Fibroblast of upper back skin (primary cell): ENCODE measurements at regions not wholly inside any gene's neighbourhood (a gene's known extent, or its start where the extent isn't known, plus 50 kb on each side); places are given as distances from the start of the nearest gene placed in this dataset.
"Not testable (repeated sequence)": the region's sequence is repeated elsewhere in the genome, so short reads cannot be mapped to it uniquely, and the experiment has no call there.

Experiments used
- DNase-seq: peaks from one replicate; pipeline ENCODE4 v3.0.0-alpha.2; 2013

DNA sequence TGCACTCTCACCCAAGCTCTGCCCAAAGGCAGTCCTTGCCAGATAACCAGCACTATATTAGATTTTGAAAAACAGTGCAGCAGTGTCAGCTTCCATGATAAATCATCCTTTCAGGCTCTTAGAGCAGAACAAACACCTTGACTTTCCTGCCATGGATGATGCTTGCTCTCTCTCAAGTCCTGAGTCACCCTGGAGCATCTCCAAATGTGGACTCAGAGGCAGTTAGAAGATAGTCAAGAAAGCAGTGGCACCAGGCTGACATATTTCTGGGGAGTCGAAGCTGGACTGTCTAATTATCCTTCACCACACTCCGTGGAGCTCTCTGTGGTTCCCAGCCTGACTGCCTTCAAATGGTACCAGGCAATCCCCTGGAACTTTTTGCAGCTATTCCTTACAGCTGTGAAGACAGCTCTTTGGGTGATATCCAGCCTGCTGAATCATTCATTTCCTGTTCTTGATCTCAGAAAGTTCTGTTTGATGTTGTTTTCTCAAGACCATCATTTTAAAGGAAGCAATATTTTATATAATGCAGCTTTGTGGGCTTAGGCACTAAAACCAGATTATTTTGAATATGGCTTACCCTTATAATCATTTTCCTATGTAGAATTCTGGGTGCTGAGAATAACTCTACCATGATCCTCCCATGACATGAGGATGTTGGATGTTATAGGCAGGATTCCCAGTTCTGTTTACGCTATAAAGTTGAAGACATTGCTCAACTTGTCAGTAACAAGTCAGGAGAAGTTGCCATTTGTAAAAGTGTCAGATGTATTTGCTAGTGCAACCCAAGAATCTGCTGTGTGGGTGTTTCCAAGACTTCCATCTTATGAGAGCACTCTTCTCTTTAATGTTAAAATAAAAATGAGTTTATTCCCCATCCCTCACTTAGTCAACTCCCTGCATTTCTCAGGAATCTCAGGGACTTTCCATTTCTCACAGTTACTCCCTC lies 233.8 kb downstream of the C7orf25 start:
- DNase-seq: peak; percentile 99

DNA sequence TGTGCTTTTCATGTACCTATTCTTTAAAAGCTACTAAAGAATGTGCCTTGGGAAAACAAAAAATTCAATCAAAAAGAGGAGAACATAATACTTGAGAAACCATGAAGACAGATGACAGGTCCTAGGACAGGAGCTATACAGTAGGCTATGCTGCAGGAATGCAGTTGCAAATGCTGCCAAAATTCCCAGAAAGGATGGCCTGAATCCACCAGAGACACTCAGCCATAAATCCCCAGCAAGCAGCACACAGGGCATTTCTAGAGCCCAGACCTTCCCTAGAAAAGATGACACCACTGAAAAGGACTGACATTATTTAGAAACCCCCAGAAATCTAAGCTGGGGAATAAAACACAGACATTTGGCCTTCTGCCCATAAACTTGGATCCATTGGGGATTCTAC lies 237.3 kb downstream of the C7orf25 start:
- peak; percentile 52 for DNase-seq

DNA sequence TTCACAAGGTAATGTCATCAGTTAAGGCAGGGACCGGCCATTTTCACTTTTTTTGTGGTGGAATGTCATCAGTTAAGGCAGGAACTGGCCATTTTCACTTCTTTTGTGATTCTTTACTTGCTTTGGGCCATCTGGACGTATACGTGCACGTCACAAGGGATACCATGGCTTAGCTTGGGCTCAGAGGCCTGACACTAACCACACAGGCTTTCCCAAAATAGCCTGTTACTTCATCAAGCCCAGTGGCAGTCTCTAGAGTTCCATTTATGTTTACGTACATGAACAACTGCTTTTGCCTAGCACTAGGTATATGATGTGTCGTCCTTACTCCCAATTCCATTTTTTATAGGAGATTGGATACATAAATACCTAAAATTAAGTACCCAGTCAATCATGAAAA lies 237.9 kb downstream of the C7orf25 start:
- no peak for DNase-seq

DNA sequence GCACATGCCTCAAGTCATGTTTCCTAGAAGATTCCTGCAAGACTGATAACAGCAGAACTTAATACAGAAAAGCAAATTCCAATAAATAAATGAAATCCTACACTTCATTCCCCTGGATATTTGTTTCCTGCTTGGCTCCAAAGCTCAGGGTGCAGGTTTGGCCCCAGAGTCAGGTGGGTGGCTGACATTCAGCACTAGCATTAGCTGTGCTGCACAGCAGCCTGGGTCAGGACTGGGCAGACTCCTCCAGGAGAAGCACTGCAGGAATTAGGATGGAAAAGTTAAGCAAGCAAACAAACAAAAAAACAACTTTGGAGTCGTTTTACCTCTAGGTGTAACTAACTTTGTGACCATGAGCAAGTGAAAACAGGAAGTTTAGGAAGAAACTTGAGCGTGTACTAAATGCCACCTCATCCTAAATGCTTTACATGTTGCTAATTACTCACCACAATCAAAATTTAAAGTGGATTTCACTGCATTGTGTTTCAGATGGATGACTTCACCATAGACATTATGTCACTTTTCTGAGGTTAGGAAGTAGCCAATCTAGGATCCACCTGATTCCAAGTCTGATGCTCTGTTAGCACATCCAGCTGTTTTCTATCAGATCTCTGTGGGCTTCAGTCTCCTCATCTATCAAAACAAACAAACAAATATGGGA lies 239.4 kb downstream of the C7orf25 start:
- peak; percentile 11 for DNase-seq

DNA sequence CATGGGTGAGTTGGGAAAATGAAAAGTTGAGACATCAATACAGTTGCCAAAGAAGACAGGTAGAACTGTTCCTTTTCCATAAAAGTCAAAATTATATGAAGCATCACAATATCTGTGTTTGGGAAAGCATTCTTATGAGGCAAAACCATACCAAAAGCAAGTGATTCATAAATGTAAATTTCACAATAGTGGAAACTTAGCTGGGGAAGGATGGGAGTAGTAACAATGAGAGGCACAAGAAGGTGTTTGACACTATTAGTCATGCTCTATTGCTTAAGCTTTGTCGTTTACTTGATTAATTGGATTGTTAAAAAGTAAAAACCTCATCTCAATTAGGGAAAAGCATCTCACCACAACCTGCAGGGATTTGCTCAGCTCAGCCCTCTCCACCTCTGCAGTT lies 240.2 kb downstream of the C7orf25 start:
- peak; percentile 74 for DNase-seq

DNA sequence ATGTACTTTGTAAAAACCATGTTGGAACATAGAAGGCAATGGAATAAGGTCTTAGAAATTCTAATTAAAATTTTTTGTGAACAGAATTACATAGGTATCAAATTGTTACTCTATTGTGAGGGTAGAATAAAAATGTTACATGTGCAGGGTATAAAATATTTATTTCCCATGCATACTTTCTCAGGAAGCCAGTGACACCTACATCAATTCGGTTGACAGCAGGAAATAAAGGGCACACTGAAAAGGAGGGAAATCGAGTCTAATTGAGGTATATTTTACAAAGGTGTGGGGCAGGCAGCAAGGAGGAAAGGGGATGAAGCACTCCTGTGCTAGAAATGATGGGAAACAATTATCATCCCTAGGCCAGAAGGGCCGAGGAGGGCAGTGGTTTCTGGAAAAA lies 244.9 kb downstream of the C7orf25 start:
- no peak for DNase-seq

DNA sequence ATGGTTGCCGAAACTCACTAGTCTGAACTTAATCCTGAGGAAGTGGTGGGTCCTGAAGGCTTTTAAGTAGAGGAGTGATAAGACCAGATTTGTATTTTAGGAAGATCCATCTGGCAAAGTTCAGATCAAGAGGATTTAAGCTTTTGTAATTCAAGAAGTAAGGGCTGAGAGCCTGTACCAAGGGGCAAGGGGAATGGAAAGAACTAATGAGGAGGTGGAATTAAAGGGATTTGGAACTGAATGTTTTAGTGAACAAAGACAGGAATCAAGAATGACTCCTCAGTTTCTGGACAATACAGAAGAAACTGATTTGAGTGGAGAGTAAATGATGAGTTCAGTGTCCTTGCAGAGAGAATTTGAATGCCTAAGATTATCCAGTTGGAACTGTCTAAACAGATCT lies 249.0 kb downstream of the C7orf25 start:
- no peak for DNase-seq

DNA sequence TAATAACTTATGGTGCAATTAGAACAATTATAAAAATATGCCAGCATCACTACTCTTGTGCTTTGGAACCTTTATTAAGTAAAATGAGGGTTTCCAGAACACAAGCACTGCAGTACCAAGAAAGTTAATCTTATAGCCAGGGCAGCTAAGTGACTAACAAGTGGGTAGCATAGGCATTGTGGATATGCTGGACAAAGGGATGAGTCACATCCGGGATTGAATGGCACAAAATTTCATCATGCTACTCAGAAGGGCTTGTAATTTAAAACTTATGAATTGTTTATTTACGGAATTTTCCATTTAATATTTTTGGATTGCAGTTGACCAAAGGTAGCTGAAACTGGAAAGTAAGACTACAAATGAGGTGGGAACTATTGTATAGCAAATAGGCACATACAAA lies 250.6 kb downstream of the C7orf25 start:
- DNase-seq: peak; percentile 52

DNA sequence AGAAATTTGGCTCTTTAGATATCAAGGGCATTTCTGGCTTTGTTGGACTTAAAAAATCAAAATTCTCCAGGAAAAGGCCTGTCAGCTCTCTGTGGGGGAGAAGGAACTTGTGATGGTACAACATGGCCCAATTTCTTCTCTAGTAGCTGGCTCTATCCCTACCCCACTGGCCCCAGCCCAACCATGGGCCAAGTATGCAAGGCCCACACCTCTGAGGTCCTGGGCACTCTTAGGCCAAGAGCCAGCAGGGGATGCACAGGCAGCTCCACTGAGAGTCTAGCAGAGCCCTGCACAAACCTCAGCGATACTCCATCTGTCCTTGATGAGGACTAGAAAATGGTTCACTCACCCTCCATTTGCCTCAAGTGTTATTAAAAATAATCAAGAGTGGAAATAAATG lies 261.2 kb downstream of the C7orf25 start:
- DNase-seq: no peak

DNA sequence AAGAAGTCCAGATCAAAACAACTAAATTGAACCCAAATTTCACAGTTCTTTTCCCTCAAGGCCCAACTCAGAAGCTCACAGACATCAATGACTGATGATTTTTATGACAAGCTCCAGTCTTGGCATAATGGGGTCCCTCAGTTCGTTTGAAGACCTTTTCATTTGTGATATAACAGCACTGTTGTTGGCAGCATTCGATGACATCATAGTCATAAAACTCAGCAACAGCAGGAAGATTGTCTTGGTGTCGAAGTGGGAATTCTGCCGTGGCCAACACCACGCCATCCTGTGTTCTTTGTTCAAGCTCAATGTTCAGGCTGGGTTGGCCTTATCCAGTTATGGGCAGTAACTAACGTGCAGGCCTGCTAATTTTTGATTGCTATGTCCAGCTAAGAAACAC lies 261.7 kb downstream of the C7orf25 start:
- no peak for DNase-seq

DNA sequence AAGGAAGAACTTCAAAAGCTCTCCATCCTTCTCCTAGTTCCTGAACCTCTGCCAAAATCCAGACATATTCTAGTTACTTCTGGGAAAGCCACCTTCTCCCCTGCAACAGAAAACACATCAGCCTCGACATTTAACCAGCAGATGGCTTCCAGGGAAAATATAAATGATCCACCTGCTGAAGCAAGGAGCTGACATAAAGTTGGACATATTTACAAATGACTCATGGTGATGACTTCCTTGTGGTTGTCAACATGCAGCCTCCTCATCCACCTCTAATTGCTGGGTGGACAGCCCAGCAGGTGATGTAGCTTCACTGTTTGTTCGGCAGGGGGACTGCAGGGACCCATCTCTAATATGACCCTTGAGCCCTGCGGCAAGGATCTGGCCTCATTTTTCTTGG lies 266.0 kb downstream of the C7orf25 start:
- DNase-seq: peak; percentile 43

DNA sequence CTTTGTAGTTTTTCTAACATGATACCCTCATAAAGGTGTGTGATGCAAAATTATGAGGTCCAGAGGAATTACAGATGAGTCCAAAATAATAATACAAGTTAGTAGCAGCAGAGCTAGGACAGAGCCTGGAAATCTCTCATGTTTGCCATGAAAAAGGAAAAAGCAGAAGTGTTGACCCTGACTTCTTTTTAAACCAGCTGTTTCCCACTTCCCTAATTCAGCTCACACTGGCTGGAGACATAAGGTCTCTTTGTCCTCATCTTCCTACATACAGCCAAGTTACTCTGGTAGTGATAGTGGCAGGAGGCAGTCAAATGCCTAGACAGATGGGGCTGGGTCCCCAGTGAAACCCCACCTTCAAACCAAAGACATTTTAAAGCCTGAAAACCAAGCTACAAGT lies 269.2 kb downstream of the C7orf25 start:
- no peak for DNase-seq

DNA sequence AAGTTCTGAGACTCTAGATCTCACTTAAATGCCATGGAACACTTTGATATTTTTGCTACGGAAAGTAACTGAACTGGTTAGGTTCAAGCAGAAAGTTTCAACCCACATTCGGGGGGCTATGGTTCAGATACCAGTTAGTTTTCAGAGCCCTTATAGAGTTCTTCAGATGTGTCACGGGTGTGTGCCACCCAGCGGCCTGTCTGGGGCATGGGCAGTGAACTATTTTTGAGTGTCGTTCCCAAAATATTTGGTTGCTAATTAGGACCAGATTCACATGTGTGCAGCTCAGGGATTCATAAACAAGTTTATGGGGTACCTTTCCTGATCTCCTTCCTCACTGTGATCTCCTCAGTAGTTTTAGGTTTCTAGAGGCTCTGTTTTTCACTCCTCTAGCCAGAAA lies 271.9 kb downstream of the C7orf25 start:
- DNase-seq: no peak

DNA sequence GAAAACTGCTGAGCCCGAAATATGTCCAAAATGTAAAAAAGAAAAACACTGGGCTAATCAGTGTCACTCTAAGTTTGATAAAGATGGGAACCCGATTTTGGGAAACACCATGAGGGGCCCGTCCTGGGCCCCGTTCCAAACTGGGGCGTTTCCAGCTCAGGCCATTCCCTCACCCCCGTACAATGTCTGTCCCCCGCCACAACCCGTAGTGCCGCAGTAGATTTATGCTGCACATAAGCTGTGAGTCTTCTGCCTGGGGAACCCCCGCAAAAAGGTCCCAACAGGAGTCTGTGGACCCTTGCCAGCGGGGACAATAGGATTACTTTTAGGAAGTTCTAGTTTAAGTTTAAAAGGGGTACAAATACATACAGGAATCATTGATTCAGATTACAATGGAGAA lies 275.5 kb downstream of the C7orf25 start:
- not testable (repeated sequence) for DNase-seq

DNA sequence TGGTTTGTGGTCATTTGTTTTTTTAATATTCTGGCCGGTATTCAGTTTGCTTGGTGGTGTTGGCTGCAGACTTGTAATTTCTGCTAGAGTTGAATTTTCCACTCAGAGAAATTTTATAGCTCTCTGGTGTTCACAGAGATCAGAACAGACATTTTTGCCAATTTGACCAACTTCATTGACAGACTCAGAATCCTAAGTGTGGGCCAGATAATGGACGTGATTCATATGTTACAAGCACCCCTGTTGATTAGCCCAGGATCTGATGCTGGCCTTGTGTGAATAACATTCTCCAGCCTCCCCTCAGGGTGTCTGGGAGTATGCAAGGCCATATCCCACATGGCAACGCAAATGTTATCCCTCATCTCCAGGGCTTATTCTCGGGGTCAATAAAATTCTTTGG lies 283.8 kb downstream of the C7orf25 start:
- peak; percentile 73 for DNase-seq

DNA sequence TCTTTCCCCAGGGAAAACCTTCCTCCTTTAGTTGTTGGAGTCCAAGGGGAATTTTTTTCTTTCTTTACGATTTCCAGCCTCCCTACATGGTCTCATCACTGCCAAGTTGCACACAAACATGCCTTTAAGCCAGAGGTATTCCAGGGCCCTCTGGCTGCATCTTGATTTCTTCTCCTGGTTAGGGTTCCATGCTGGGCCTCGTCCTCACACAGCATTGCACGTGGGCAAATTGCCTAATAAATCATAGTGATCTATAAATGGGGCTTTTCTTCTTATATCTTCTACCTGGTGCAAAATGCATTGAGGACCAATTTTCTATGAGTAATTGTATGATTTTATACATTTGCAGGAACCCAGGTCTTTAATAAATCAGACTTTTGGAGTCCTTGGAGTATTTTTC lies 284.2 kb downstream of the C7orf25 start:
- DNase-seq: peak; percentile 61

DNA sequence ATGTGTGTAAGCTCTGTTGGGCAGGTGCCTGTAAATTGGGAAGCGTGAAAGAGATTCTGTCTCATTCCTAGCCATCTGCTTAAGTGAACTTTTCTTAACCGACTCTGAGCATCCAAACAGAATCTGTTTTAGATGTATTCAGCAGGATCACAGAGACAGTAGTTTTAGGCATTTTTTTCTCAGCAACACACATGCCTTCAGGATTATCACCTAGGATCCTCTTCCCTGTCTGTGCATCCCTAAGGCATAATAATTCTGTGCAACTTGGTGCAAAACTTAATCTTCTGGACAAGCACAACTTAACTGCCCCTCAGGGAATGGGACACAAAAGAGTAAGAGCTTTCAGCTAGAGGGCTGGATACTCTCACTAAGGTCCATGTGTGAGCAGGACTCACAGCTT lies 284.8 kb downstream of the C7orf25 start:
- DNase-seq: no peak

DNA sequence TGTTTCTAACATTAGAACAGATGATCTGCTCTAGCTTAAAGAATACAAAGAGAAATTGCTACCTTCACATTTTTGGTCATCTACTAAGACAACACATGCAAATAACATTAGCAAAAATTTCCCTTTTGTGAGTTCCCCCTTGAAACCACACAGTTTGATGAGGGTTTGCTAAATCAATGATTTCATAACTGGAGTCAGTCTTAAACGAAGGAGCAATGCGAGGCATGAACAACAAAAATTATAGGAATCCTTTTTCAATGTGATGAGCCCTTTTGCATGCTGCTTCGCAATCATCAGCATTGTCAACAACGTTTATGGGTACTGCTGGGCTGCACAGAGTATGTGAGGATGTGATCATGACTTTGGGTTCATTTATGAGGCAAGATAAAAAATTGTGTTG lies 286.4 kb downstream of the C7orf25 start:
- DNase-seq: no peak

DNA sequence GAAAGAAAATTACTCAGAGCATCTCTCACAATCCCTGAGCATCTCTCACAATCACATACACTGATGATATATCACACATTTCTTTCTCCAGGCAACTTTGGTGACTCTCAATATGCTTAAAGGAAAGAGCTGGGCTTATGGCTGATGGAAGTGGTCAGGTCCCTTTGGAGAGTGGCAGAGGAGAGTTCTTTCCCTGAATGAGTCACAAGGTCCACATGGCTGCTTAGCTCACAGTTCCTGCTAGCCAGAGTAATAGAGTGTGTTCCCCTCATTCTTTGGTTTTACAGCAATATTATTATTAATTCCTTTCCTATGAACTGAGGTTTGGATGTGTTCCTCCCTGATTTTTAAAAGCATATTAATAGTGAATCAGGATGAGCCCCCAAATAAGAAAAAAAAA lies 287.4 kb downstream of the C7orf25 start:
- DNase-seq: peak; percentile 75

DNA sequence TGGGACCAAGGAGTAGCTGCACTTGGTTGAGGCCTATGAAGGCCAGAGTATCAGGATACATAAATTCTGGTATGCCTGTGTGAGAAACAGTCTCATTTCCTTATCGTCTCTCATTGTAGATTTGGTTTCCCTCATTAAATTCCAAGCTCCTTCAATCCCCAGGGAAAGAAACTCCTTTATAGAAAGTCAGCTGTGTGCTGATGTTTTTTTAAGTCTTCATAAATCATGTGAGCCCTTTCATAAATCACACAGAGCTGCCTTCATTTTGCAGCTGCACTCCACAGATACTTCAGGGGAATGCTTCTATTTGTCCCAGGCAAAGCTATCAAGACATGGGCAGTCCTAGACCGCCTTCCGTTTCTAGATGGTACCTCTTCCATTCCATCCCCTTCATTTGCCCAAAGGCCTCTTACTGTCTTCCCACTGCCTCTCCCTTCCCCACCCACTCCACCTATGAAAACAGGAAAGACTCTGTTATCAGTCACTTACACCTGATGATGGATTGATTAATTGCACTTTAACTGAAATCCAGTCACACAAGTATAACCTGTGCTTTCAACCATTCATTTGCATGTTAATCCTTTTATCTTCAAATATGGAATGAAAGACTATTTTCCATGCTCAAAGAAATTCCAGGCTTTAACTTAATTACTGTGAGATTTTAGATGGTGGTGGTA lies 290.2 kb downstream of the C7orf25 start:
- peak; percentile 46 for DNase-seq

DNA sequence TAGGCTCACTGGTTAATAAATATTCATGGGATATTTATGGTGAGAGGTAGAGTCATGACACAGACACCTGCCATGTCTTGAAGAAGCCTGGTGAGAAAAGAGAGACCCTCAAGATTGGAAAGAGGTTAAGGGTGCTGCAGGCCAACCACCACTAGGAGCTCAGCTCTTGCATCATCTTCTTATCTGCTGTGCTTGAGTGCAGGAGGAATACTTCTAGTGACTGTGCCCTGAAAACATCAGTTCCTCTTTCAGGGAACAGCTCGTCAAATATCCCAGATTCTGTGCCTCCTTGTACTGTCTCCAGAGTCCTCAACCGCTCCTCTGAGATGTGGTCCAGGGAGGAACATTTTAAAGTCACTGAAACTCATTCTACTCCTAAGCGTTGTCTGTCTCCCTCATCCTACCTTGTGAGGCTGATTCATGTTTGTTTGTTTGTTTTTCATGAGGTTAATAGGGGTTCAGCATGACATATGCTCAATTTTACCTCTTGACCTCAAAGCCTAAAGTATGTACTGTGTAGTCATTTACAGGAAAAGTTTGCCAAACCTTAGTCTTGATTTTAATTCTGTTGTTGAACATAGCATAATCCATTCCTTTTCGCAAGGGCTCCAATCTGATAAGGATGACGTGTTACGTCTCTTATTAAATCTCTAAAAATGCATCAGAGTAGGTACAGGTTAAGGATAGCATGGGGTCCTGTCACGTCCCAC lies 293.1 kb downstream of the C7orf25 start:
- DNase-seq: no peak

DNA sequence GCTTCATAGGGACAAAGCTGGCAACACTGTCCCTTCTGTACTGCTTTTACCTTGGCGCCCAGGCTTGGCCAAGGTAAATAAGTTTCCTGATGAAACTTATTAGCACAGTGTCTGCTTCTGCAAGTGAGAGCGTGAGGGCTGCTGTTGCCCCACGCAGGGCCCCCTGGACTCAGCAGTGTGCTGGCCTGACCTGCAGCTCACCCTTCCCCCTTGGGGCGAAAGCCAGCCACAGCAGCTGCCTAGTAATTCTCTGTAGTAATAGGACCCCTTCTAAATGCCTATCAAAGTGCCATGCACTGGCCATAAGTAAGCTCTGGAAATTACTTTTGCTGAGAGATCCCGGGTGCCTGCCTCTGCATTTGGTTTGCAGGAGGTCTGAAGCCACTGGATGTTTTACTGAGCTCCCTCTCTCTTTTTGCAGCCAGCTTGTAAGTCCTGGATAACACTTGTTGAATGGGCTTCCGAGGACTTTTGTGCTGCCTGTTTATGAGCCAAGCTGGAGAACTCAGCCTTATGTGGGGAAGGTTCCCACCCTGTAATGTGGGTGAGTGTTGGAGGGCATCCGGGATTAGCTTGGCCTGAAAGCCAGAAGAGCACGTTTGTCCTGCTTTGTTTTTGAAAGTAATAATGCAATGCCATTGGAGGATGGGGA lies 293.9 kb downstream of the C7orf25 start:
- DNase-seq: no peak
